HG02642 (cell line): ENCODE measurements at regions not wholly inside any gene's neighbourhood (a gene's known extent, or its start where the extent isn't known, plus 50 kb on each side); places are given as distances from the start of the nearest gene placed in this dataset.
A peak's percentile ranks its signal among the peaks of the same experiment; 100 is the strongest.

Experiments
- ATAC-seq: cut with Tn5 transposase; IDR thresholded peaks from one replicate; pipeline ENCODE4 v1.9.1; 2021; ENCODE audit warnings: mild to moderate bottlenecking; ENCODE audit not compliant: unreplicated experiment, poor library complexity

- ATAC-seq, result no peak
These were observed 112.4 kb upstream of the ATP1A1 start for GRCh38 chr1:116260621-116261020.

- ATAC-seq, result no peak
These were observed 111.8 kb upstream of the ATP1A1 start for GRCh38 chr1:116261227-116261626.

- no peak for ATAC-seq
These were observed 110.6 kb upstream of the ATP1A1 start for GRCh38 chr1:116262207-116262994.

GRCh38 chr1:116262995-116263385 lies 110.1 kb upstream of the ATP1A1 start:
- no peak for ATAC-seq

- ATAC-seq, result no peak
These were observed 106.8 kb upstream of the ATP1A1 start for GRCh38 chr1:116265931-116266863.

- ATAC-seq, result no peak
These were observed 106.2 kb upstream of the ATP1A1 start for GRCh38 chr1:116266864-116267212.

GRCh38 chr1:116268211-116268610 lies 104.8 kb upstream of the ATP1A1 start:
- ATAC-seq, result no peak

- no peak for ATAC-seq
These were observed 102.6 kb upstream of the ATP1A1 start for GRCh38 chr1:116270316-116271057.

- no peak for ATAC-seq
These were observed 99.8 kb upstream of the ATP1A1 start for GRCh38 chr1:116273042-116273783.

- no peak for ATAC-seq
These were observed 96.5 kb upstream of the ATP1A1 start for GRCh38 chr1:116276532-116276931.

GRCh38 chr1:116277840-116278540 lies 95.1 kb upstream of the ATP1A1 start:
- ATAC-seq, result no peak

GRCh38 chr1:116278541-116278866 lies 94.5 kb upstream of the ATP1A1 start:
- ATAC-seq, result no peak

GRCh38 chr1:116279715-116280114 lies 93.3 kb upstream of the ATP1A1 start:
- ATAC-seq, result no peak

- ATAC-seq, result no peak
These were observed 88.1 kb upstream of the ATP1A1 start for GRCh38 chr1:116284819-116285390.

GRCh38 chr1:116286541-116286971 lies 86.5 kb upstream of the ATP1A1 start:
- ATAC-seq, result no peak

- no peak for ATAC-seq
These were observed 85.5 kb upstream of the ATP1A1 start for GRCh38 chr1:116287341-116288200.

GRCh38 chr1:116288201-116288598 lies 84.8 kb upstream of the ATP1A1 start:
- ATAC-seq, result peak; percentile 91

GRCh38 chr1:116289193-116289592 lies 83.9 kb upstream of the ATP1A1 start:
- no peak for ATAC-seq
